Loucy (cell line): ENCODE measurements at regions not wholly inside any gene's neighbourhood (a gene's known extent, or its start where the extent isn't known, plus 50 kb on each side); places are given as distances from the start of the nearest gene placed in this dataset.

Source experiments
- H2AFZ ChIP-seq: fragments of 200-600 bp; sonication (generic); 2 replicates; pipeline ENCODE4 v1.6.0; 2016; ENCODE audit warnings: antibody characterized with exemption, mild to moderate bottlenecking, low read length, moderate library complexity
- H3F3A ChIP-seq: fragments of 200-600 bp; 2 replicates; pipeline ENCODE4 v1.6.0; 2016; ENCODE audit warnings: antibody characterized with exemption, low read depth, mild to moderate bottlenecking
- H3K27me3 ChIP-seq: fragments of 200-600 bp; sonication (generic); 2 replicates; pipeline ENCODE4 v1.6.1; 2014; ENCODE audit warnings: low read length, mild to moderate bottlenecking; ENCODE audit not compliant: insufficient read depth, poor library complexity, severe bottlenecking
- H3K36me3 ChIP-seq: fragments of 200-600 bp; sonication (generic); 2 replicates; pipeline ENCODE4 v1.6.1; 2016; ENCODE audit warnings: low read length; ENCODE audit not compliant: insufficient read depth
- H3K4me1 ChIP-seq: fragments of 200-600 bp; sonication (generic); 2 replicates; pipeline ENCODE4 v1.5.1; 2014; ENCODE audit warnings: low read length, mild to moderate bottlenecking; ENCODE audit not compliant: insufficient read depth, poor library complexity, severe bottlenecking
- H3K4me2 ChIP-seq: fragments of 200-600 bp; sonication (generic); 2 replicates; pipeline ENCODE4 v1.6.0; 2014; ENCODE audit warnings: antibody characterized with exemption, low read length, low read depth, mild to moderate bottlenecking; ENCODE audit not compliant: poor library complexity, severe bottlenecking
- H3K4me3 ChIP-seq: fragments of 200-600 bp; sonication (generic); 2 replicates; pipeline ENCODE4 v1.5.1; 2014; ENCODE audit warnings: low read length, mild to moderate bottlenecking, mixed read lengths; ENCODE audit not compliant: poor library complexity, severe bottlenecking
- H3K79me2 ChIP-seq: fragments of 200-600 bp; sonication (generic); 2 replicates; pipeline ENCODE4 v1.6.1; 2014; ENCODE audit warnings: low read length; ENCODE audit not compliant: insufficient read depth
- H3K9ac ChIP-seq: fragments of 200-600 bp; sonication (generic); 2 replicates; pipeline ENCODE4 v1.6.0; 2014; ENCODE audit warnings: mild to moderate bottlenecking, low read depth, low read length, moderate library complexity; ENCODE audit not compliant: poor library complexity, severe bottlenecking
- H3K9me2 ChIP-seq: fragments of 200-600 bp; sonication (generic); replicated peaks from 2 replicates; pipeline ENCODE4 v1.6.1; 2016; ENCODE audit warnings: low read depth, low read length, mixed read lengths
- H3K9me3 ChIP-seq: fragments of 200-600 bp; sonication (generic); 2 replicates; pipeline ENCODE4 v1.6.1; 2014; ENCODE audit warnings: mild to moderate bottlenecking, antibody characterized with exemption, low read length, low read depth; ENCODE audit not compliant: insufficient read depth
- H4K20me1 ChIP-seq: fragments of 200-600 bp; sonication (generic); 2 replicates; pipeline ENCODE4 v1.6.0; 2014; ENCODE audit warnings: antibody characterized with exemption, low read length, mild to moderate bottlenecking; ENCODE audit not compliant: insufficient read depth, poor library complexity, severe bottlenecking
- CTCF ChIP-seq: fragments of 200-600 bp; sonication (generic); conservative IDR thresholded peaks from 2 replicates; pipeline ENCODE4 v1.5.1; 2014; ENCODE audit warnings: mild to moderate bottlenecking, antibody characterized with exemption, low read length
- EZH2phosphoT487 ChIP-seq: fragments of 200-600 bp; IDR thresholded peaks from 2 replicates; pipeline ENCODE4 v1.6.1; 2018; ENCODE audit warnings: antibody characterized with exemption, mild to moderate bottlenecking, moderate library complexity, borderline replicate concordance

- peak overlapping the region; percentile 76 for H2AFZ ChIP-seq
- H3K9me2 ChIP-seq: no peaks in the 10 kb centered on the region
- peaks cover 23% of the 10 kb centered on the region for H3K4me1 ChIP-seq
- no peaks in the 10 kb centered on the region; the same call in 1 of the 2 replicates for H3F3A ChIP-seq
- peak; percentile 97 for TF ChIP-seq CTCF
- TF ChIP-seq EZH2phosphoT487: no peak
- no peaks in the 10 kb centered on the region for H3K27me3 ChIP-seq
- no peaks in the 10 kb centered on the region for H3K9me3 ChIP-seq
- H4K20me1 ChIP-seq: no peaks in the 10 kb centered on the region
- no peak overlapping the region for H3K9ac ChIP-seq
- no peak overlapping the region for H3K4me3 ChIP-seq
- no peaks in the 10 kb centered on the region for H3K36me3 ChIP-seq
- no peaks in the 10 kb centered on the region for H3K79me2 ChIP-seq
- H3K4me2 ChIP-seq: peak overlapping the region; percentile 15
Measured at GRCh38 chr6:53410508-53411258, 61.9 kb upstream of the ELOVL5 start.

- no peaks in the 10 kb centered on the region for H3K9me2 ChIP-seq
- H2AFZ ChIP-seq: peak overlapping the region; percentile 53; the same call in 1 of the 2 replicates
- H4K20me1 ChIP-seq: no peaks in the 10 kb centered on the region
- TF ChIP-seq EZH2phosphoT487: no peak
- no peak for TF ChIP-seq CTCF
- H3F3A ChIP-seq: no peaks in the 10 kb centered on the region; the same call in 1 of the 2 replicates
- no peak overlapping the region for H3K4me2 ChIP-seq
- no peaks in the 10 kb centered on the region for H3K79me2 ChIP-seq
- peaks cover 23% of the 10 kb centered on the region for H3K4me1 ChIP-seq
- H3K4me3 ChIP-seq: no peak overlapping the region
- no peaks in the 10 kb centered on the region for H3K27me3 ChIP-seq
- no peaks in the 10 kb centered on the region for H3K36me3 ChIP-seq
- H3K9me3 ChIP-seq: no peaks in the 10 kb centered on the region
- no peak overlapping the region for H3K9ac ChIP-seq
Measured at GRCh38 chr6:53408826-53409225, 60.1 kb upstream of the ELOVL5 start.

- Histone ChIP-seq H4K20me1 (no peaks in the 10 kb centered on the region), H3K79me2 (no peaks in the 10 kb centered on the region), H3F3A (no peaks in the 10 kb centered on the region), H2AFZ (no peak overlapping the region), H3K9me2 (no peaks in the 10 kb centered on the region), H3K4me1 (no peaks in the 10 kb centered on the region), H3K27me3 (no peaks in the 10 kb centered on the region), H3K9ac (no peak overlapping the region), H3K4me3 (no peak overlapping the region), H3K4me2 (no peak overlapping the region), H3K36me3 (no peaks in the 10 kb centered on the region), H3K9me3 (no peaks in the 10 kb centered on the region)
- TF ChIP-seq CTCF: no peak
Measured at GRCh38 chr6:53399027-53399344, 50.2 kb upstream of the ELOVL5 start.
